K562 (cell line): ENCODE measurements at regions not wholly inside any gene's neighbourhood (a gene's known extent, or its start where the extent isn't known, plus 50 kb on each side); places are given as distances from the start of the nearest gene placed in this dataset.

Experiments used
- ATAC-seq: fragments of 200-7000 bp; cut with Tn5 transposase; 3 replicates; pipeline ENCODE4 v1.9.1; 2020; ENCODE audit warnings: moderate library complexity
- BruUV-seq: library from RNA; stranded (reverse); fragments of 400-500 nt; replicated peaks from 2 replicates; lab custom pipeline; 2021; lab: Mats Ljungman, UMichigan
- CTCF ChIA-PET: fragments of 300-600 bp; formaldehyde crosslinking; extraction: SDS; loops from one replicate; lab custom pipeline; 2021; ENCODE audit warnings: low intra/inter-chr PET ratio; lab: Yijun Ruan, JAX
- POLR2A ChIA-PET: fragments of 300-600, 350-650 bp; sonication (Branson Sonifier 250); formaldehyde crosslinking; extraction: SDS; loops from one replicate; lab custom pipeline; 2021; ENCODE audit warnings: antibody characterized with exemption, inconsistent platforms; lab: Yijun Ruan, JAX
- DNase-seq, 4 experiments: peaks; one replicate each; pipeline versions ENCODE4 v3.0.0 to v3.0.0-alpha.2; 2011 to 2018; ENCODE audit warnings: low spot score in 3 of 4, mixed read lengths in 3 of 4; ENCODE audit errors: extremely low read depth in 1 of 4
- FAIRE-seq: peaks from 2 replicates; lab custom pipeline; 2011; peaks lifted over from hg19 to GRCh38; lab: Jason Lieb, UNC
- H2AFZ ChIP-seq: 2 replicates; pipeline ENCODE4 v1.6.0; 2011; ENCODE audit warnings: low read depth, low read length, control low read depth, inconsistent platforms
- H3K27ac ChIP-seq: fragments of 200-600 bp; 3 replicates; pipeline ENCODE4 v1.8.0; 2011; ENCODE audit warnings: low read depth, mild to moderate bottlenecking, control low read depth, inconsistent platforms, low read length, moderate library complexity, mixed read lengths; ENCODE audit errors: extremely low read depth
- H3K27me3 ChIP-seq, 2 experiments: fragments of 300-600 bp in 1 of 2; 2 replicates in 1 of 2; 3 replicates in 1 of 2; pipeline versions ENCODE4 v1.6.0 to v1.8.0; 2011; ENCODE audit warnings: inconsistent platforms in 2 of 2, low read length in 2 of 2, mild to moderate bottlenecking in 1 of 2, mixed read lengths in 1 of 2, moderate library complexity in 1 of 2; ENCODE audit not compliant: control insufficient read depth in 2 of 2, insufficient read depth in 2 of 2
- H3K36me3 ChIP-seq: fragments of 300-600 bp; 3 replicates; pipeline ENCODE4 v1.8.0; 2011; ENCODE audit warnings: mild to moderate bottlenecking, low read length, inconsistent platforms; ENCODE audit not compliant: control insufficient read depth, insufficient read depth
- H3K4me1 ChIP-seq, 2 experiments: fragments of 200-600 bp in 1 of 2; replicated peaks in 1 of 2; 2 replicates in 1 of 2; 3 replicates in 1 of 2; pipeline versions ENCODE4 v1.5.1 to v1.8.0; 2011; ENCODE audit warnings: inconsistent platforms in 2 of 2, low read length in 2 of 2, mild to moderate bottlenecking in 1 of 2, mixed read lengths in 1 of 2, moderate library complexity in 1 of 2; ENCODE audit not compliant: control insufficient read depth in 2 of 2, insufficient read depth in 2 of 2
- H3K4me2 ChIP-seq: 2 replicates; pipeline ENCODE4 v1.6.1; 2011; ENCODE audit warnings: low read length, control low read depth, inconsistent platforms, mixed read lengths; ENCODE audit not compliant: insufficient read depth
- H3K4me3 ChIP-seq: fragments of 200-600 bp; sonication (generic), shearing (Covaris generic); 2 replicates; pipeline ENCODE4 v1.5.1; 2016; ENCODE audit warnings: control low read depth, inconsistent platforms
- H3K79me2 ChIP-seq: fragments of 200-600 bp; 3 replicates; pipeline ENCODE4 v1.8.0; 2011; ENCODE audit warnings: low read length, inconsistent platforms; ENCODE audit not compliant: control insufficient read depth, insufficient read depth
- H3K9ac ChIP-seq, 2 experiments: 2 replicates each; pipeline versions ENCODE4 v1.6.0 to v1.6.1; 2011; ENCODE audit warnings: low read depth in 2 of 2, low read length in 2 of 2, control low read depth in 1 of 2, inconsistent platforms in 1 of 2, mild to moderate bottlenecking in 1 of 2, mixed read lengths in 1 of 2; ENCODE audit not compliant: insufficient read depth in 1 of 2
- H3K9me1 ChIP-seq: one replicate; pipeline ENCODE4 v1.6.0; 2011; ENCODE audit warnings: inconsistent platforms, mild to moderate bottlenecking, low read length, moderate library complexity; ENCODE audit not compliant: control insufficient read depth, insufficient read depth
- H3K9me3 ChIP-seq: replicated peaks from 2 replicates; pipeline ENCODE4 v1.5.1; 2011; ENCODE audit warnings: low read depth, low read length, inconsistent platforms; ENCODE audit not compliant: control insufficient read depth, insufficient read depth
- H4K20me1 ChIP-seq: replicated peaks from 2 replicates; pipeline ENCODE4 v1.6.1; 2011; ENCODE audit warnings: low read length, inconsistent platforms, mixed read lengths; ENCODE audit not compliant: control insufficient read depth, insufficient read depth
- ARID2 ChIP-seq: fragments of 450-650 bp; IDR thresholded peaks from 2 replicates; pipeline ENCODE4 v1.6.1; 2017; ENCODE audit warnings: antibody characterized with exemption, mild to moderate bottlenecking
- CBX2 ChIP-seq: fragments of 200-600 bp; sonication (generic); IDR thresholded peaks from one replicate; pipeline ENCODE4 v1.6.1; 2012; ENCODE audit warnings: mild to moderate bottlenecking, low read length, inconsistent platforms; ENCODE audit not compliant: insufficient read depth, poor library complexity, severe bottlenecking
- CSDE1 ChIP-seq, 2 experiments: fragments of 450-650 bp; IDR thresholded peaks; 2 replicates each; pipeline ENCODE4 v1.6.1; 2016; ENCODE audit warnings: mild to moderate bottlenecking in 1 of 2
- NFATC3 ChIP-seq: fragments of 450-650 bp; IDR thresholded peaks from 2 replicates; pipeline ENCODE4 v1.6.1; 2017; ENCODE audit warnings: mild to moderate bottlenecking
- SAFB ChIP-seq: fragments of 200-400 bp; formaldehyde crosslinking; IDR thresholded peaks from 2 replicates; pipeline ENCODE4 v1.6.1; 2017; ENCODE audit warnings: low read depth, low read length, borderline replicate concordance
- SMAD4 ChIP-seq: fragments of 250-450 bp; sonication (Bioruptor Pico); conservative IDR thresholded peaks from 2 replicates; pipeline ENCODE4 v1.8.0; 2021; ENCODE audit warnings: inconsistent platforms, mild to moderate bottlenecking, moderate library complexity
- TFAM ChIP-seq: fragments of 250-450 bp; sonication (Bioruptor Pico); conservative IDR thresholded peaks from 2 replicates; pipeline ENCODE4 v1.5.0; 2021; ENCODE audit warnings: mild to moderate bottlenecking, moderate library complexity
- WHSC1 ChIP-seq: IDR thresholded peaks from one replicate; pipeline ENCODE4 v1.6.1; 2012; ENCODE audit warnings: low read length, control low read depth, inconsistent platforms
- ZBED1 ChIP-seq: IDR thresholded peaks from 2 replicates; pipeline ENCODE4 v1.6.1; 2014
- ZNF384 ChIP-seq: IDR thresholded peaks from 2 replicates; pipeline ENCODE4 v1.6.1; 2012; ENCODE audit warnings: low read depth, low read length, improper control_type of control experiment
- ZNF76 ChIP-seq: fragments of 250-450 bp; sonication (Bioruptor Pico); IDR thresholded peaks from 2 replicates; pipeline ENCODE4 v1.4.0; 2020; ENCODE audit warnings: mild to moderate bottlenecking, moderate library complexity, borderline replicate concordance
- WGBS: fragments of 100-300 bp; shearing (Covaris generic); methylation state at CpG from one replicate; pipeline ENCODE4 v1.1.6; 2016; ENCODE audit warnings: low coverage, mixed read lengths; ENCODE audit not compliant: insufficient coverage; ENCODE audit errors: missing lambda C conversion rate; 5-methylcytosine and 5-hydroxymethylcytosine counted together
- in situ Hi-C: fragments of 300-500 bp; cut with MboI; formaldehyde crosslinking; loops from 4 replicates; pipeline ENCODE4 v1.15.0; 2018; ENCODE audit warnings: inconsistent platforms, mixed read lengths
- intact Hi-C: fragments of 100-400 bp; cut with micrococcal nuclease; formaldehyde crosslinking; loops from 2 replicates; pipeline ENCODE4 v1.14.2; 2022
- TF ChIP-seq, protein P1 (sequence below): IDR thresholded peaks from 2 replicates; pipeline ENCODE4 v1.6.1; 2016; ENCODE audit warnings: missing genetic modification characterization, missing compliant biosample characterization

DNA sequence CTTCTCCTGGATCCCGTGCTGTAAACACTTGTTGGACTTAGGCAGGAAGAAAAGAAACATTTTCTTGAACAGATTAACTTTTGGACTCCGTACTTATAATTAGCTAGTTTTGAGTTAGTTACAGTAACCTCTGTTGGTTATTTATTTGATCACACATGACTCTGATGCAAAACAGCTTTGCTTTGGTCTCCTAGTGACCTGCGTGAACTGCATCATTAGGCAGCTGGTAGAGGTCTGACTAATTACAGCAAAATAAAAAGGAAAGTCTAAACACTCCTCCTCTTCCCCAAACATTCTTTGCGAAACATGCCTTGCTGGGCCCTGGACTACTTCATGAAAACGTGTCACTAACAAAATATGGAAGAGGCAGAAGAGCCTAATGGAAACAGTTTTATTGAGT, 61.1 kb upstream of the ZFP64 start:
- ChIA-PET CTCF (no interaction called here), POLR2A (no interaction called here)
- no peak overlapping the region for H3K9ac ChIP-seq
- intact Hi-C loops (no loop called here), in situ Hi-C loops (no loop called here)
- WGBS = 37% methylated on average over 5 of the region's 5 CpGs
- H3K4me3 ChIP-seq = no peak overlapping the region
- TF ChIP-seq CBX2 (no peak), ZNF384 (no peak), NFATC3 (no peak), WHSC1 (no peak), SMAD4 (CRISPR knock-in tag) (no peak), ZNF76 (CRISPR knock-in tag) (no peak), TFAM (CRISPR knock-in tag) (no peak), CSDE1 (IDR thresholded peaks at IDR 0.05) (no peak), ARID2 (no peak), SAFB (no peak), ZBED1 (no peak)
- TF ChIP-seq, protein P1, sequence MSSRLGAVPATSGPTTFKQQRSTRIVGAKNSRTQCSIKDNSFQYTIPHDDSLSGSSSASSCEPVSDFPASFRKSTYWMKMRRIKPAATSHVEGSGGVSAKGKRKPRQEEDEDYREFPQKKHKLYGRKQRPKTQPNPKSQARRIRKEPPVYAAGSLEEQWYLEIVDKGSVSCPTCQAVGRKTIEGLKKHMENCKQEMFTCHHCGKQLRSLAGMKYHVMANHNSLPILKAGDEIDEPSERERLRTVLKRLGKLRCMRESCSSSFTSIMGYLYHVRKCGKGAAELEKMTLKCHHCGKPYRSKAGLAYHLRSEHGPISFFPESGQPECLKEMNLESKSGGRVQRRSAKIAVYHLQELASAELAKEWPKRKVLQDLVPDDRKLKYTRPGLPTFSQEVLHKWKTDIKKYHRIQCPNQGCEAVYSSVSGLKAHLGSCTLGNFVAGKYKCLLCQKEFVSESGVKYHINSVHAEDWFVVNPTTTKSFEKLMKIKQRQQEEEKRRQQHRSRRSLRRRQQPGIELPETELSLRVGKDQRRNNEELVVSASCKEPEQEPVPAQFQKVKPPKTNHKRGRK (tag) = no peak
- H3K4me2 ChIP-seq = no peak overlapping the region
- no peaks in the 10 kb centered on the region for H4K20me1 ChIP-seq
- H3K4me1 ChIP-seq = no peaks in the 10 kb centered on the region
- H3K27ac ChIP-seq = no peak overlapping the region
- no peak overlapping the region for H2AFZ ChIP-seq
- no peak for FAIRE-seq
- no peaks in the 10 kb centered on the region; the same call in 2 of the 3 replicates for H3K79me2 ChIP-seq
- no peak for DNase-seq
- no TSS peak for BruUV-seq
- no peaks in the 10 kb centered on the region for H3K36me3 ChIP-seq
- H3K27me3 ChIP-seq = no peaks in the 10 kb centered on the region
- no peaks in the 10 kb centered on the region for H3K9me1 ChIP-seq
- no peak for ATAC-seq
- H3K9me3 ChIP-seq = no peaks in the 10 kb centered on the region
